ENCODE measurements at regions not wholly inside any gene's neighbourhood (a gene's known extent, or its start where the extent isn't known, plus 50 kb on each side); places are given as distances from the start of the nearest gene placed in this dataset.
"Not testable (repeated sequence)": the region's sequence is repeated elsewhere in the genome, so short reads cannot be mapped to it uniquely, and the experiment has no call there.

DNA sequence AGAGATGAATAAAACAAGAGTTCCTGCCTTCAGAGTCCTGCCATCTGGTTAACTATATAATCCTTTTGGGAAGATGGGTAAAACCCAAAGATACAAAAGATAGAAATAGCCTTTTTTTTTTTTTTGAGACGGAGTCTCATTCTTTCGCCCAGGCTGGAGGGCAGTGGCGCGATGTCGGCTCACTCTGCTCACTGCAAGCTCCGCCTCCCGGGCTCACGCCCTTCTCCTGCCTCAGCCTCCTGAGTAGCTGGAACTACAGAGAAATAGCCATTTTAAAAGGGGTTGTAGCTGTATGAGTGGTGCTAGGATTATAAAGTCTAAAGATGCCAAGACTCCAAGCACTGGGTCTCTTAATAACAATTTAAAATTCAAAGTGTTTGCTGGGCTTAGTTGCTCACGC lies 97.2 kb downstream of the KDR start:
- DNase-seq (ENCODE audit: low read depth in 2 of 2): no peak

DNA sequence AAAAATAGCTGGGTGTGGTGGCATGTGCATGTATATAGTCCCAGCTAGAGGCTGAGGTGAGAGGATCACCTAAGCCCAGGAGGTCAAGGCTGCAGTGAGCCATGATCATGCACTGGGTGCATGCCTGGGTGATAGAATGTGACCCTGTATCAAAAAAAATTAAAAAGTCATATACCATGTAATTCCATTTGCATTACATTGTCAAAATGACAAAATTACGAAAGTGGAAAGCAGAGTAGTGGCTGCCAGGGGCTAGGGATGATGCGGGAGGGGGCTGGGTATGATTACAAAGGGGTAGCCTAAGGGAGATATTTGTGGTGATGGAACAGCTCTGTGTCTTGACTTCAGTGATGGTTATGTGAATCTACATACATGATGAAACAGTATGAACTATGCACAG lies 97.8 kb downstream of the KDR start:
- no peak for DNase-seq (ENCODE audit: low read depth in 2 of 2)

DNA sequence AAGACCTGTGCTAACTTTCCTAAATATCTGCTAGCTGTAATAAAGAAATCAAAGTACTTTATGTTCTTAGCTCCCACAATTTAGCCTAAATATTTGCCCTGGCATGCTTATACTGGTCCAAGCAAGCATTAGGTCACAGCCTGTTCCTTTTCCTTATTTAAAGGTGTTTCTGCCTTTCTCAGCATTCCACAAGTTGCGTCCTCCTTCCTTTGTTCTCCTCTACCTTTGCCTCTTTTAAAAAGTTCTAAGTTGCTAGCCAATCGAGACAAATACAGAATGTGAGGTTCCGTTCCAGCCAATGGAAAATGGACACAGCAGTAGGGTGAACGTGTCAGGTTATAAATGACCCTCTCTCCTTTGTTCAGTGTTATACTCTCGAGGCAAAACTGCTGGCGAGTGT lies 99.9 kb downstream of the KDR start:
- not testable (repeated sequence) for DNase-seq (ENCODE audit: low read depth in 2 of 2)

DNA sequence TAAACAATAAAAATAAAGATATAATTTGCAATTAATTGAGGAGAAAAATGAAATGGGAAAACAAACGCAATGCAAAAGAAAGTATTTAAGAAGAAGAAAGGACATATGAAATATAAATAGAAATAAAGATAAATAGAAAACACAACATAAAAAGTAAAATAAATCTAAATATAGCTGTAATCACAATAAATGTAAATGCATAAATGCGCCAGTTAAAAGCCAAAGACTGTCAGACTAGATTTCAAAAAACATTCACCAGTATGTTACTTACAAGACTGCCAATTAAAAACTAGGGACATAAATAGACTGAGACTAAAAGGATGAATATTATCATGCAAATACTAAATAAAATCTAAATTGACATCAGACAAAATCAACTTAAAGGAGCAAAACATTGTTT lies 102.4 kb downstream of the KDR start:
- no peak for DNase-seq (ENCODE audit: low read depth in 2 of 2)

DNA sequence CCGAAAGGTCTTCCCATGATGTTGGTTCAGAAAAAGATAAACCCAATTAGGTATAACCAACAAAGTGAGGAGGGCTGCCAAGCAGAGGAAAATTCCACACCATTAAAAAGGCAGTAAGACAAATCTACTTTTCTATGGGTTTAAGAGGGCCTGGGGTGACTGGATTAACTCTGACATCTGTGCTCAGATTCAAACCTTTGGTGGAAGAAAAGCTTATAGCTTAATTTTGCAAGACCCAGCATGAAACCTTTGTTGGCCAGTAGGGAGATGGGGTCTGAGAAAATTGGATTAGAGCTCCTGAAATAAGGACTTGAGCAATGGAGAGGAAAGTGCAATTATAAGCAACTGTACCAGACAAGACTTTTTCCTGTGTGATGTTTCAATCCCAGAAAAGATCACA lies 104.2 kb downstream of the KDR start:
- no peak for DNase-seq (ENCODE audit: low read depth in 2 of 2)

DNA sequence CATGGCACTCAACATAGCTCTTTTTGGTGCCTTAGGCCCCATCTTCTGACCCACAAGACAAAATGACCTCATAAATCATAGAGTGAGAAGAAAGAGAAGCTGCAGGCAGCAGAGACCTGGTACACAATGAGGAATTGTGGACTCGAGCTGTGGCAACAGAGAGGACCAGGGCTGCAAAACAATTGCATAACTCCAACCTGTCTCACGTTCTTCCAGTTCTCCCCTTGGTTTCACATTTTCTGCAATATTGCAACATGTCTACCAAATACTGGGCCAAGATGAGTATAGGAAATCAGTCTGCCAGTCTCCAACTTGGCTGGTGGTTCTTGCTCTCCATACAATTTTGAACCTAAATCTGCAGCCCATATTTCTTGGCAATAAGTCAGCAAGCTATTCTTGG lies 105.3 kb downstream of the KDR start:
- DNase-seq (ENCODE audit: low read depth in 2 of 2): no peak

DNA sequence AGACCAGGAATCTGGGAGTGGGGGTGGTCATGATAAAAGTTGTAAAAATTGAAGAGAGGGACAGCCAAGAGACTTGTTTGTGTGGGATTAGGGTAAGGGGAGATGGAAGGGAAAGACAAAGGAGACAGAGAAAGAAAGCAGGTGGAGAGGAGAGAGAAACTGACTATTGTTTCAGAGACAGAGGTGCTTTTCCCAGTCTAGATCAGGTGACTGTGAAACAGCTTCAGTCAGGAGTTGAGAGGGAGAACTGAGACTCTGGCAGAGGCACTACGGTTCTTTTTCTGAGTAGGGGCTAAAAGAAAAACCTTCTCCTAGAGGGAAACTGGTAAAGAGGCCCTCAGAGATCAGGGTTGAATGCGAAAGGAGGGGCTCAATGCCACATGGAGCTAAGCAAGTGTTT lies 106.4 kb downstream of the KDR start:
- no peak for DNase-seq (ENCODE audit: low read depth in 2 of 2)

DNA sequence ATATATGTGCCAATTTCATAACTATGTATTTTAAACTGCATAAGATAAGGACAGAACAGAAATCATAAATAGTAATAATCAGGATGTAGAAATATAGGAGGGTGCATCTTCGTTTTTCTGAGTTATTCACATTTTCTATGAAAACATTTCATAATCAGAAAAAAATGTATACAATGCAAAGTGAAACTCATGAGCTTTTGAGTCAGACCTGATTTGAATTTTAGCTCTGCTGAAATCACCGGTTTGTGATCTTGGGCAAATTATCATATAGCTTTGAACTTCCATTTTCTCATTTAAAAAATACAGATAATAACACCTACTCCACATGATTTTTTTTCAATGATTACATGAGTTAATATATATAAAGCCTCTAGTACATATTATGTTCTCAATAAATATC lies 106.9 kb downstream of the KDR start:
- no peak for DNase-seq (ENCODE audit: low read depth in 2 of 2)

DNA sequence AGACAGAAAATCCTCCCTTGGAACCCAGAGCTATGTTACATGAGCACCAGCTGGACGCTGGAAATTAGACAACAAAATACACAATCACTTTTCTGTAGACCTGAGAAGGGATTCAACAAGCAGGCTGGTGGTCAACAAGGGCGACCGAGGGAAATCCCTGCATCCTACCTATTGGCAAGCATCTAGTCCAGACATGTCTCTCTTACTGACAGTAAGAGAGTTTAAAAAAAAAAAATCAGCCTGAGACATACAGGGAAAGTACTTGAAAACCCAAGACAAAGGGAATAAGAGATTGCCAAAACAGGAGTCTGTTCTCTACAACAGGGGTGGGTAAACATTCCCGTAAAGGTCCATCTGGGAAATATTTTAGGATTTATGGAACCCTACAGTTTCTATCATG lies 108.0 kb downstream of the KDR start:
- DNase-seq (ENCODE audit: low read depth in 2 of 2): no peak

DNA sequence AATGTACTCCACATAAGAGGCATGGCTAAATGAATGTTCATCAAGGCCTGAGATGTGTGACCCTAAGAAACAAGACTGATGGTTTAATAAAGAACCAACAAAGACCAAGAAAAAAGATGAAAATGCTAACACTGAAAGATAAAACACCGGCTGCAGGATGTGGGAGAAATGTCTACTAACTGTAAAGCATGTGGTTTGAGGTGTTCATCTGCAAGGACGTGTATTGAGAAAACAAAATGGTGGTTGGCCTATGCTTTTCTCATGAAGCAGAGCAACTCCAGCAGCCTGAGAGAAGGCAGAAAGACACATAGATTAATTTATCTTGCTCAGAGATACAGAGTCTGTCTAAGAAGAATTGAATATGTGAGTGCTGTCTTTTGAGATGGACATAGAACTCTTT lies 109.3 kb downstream of the KDR start:
- DNase-seq (ENCODE audit: low read depth in 2 of 2): no peak

DNA sequence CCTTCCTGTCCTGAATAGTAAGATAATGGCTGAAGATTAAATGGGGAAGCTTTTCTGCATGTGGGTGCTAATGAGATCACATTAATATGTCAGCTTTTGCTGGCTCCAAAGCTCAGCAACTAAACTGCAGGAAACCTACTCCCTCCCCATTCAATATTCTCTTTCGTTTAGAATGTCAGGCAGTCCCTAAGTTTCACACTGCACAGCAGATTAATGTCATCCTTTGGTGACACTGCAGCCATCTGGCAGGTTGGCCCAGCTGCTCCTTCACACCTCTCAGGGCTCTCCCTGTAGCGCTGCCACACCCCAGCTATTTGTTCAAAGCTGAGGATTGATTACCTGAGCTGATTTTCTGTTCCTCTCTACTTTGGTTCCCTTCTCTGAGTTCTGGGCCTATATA lies 110.5 kb downstream of the KDR start:
- no peak for DNase-seq (ENCODE audit: low read depth in 2 of 2)

DNA sequence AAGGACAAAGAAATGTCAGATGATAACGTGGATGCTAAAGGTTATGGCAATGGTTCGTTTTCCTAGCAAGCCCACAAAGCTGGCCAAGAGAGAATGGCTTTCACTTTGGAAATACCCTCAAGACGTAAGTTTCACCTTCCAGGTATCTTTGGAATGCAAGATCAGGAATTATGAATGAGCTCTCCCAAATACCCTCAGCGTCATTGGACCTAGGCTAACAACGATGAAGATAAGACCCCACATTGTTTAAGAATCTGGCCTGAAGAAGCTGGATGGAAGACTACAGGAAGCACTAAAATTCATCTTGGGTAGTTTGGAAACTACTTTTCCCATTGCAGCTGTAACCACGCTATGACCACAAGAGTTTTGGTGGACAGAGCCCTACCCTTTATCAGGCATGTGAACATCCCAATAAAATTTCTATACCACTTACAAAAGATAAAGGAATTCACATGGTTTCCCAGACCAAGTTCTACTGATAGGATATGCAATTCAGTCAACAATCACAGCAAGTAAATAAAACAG lies 111.9 kb downstream of the KDR start:
- DNase-seq (ENCODE audit: low read depth in 2 of 2): no peak

DNA sequence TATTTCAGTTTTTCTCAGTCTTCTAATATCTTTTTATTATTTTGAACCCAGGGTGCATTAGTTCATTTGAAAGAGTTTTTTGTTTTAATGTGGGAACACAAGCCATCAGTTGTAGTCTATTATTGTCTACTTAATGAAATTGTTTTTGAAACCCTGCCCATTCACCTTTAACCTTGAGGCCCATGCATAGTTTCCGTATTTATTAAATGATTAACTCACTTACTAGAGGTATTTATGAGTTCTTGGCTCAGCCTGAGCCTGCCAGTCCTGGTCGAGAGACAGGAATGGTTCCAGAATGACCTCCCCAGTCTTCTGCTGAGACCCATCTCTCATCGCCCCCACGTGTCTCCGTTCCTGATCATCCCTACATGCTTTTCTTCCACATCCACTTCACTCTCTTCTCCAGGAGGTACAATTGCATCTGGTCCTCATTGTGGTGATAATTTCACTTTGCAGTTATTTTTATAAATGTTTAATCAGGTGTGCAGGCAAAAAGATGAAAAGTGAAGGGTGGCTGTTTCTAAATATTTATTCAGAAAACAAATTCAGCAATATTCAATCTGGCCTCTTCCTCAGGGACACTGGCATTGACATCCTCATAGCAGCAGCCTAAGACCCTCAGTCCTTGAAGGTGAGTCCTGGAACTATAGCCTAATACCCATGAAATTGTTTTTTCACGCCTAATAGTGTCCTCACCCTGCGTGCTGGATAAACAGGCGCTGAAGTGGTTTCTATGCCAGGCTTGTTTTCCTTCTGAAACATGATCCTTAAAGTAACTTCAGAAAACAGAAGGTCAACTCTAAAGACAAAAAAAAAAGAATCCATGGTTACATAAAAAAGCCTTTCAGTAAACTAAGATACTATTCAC lies 112.8 kb downstream of the KDR start:
- peak; percentile 29 to 76 for DNase-seq (ENCODE audit: low read depth in 2 of 2)

DNA sequence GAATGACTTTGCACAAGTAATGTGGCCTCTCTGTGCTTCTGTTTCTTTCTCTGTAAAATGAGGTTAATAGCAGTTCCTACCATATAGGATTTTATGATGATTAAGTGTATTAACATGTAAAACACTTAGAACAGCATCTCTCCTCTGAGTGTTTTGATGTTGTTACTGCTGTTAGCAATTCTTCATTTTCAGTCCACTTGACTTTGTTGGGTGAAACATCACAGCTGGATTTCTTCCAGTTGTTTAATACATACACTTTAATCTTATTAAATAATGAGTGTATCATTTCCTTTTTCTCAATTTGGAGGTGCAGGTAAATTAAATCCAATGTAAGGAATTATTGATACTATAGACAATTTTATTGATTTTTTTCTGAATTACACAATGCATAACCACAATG lies 113.6 kb downstream of the KDR start:
- DNase-seq (ENCODE audit: low read depth in 2 of 2): no peak

DNA sequence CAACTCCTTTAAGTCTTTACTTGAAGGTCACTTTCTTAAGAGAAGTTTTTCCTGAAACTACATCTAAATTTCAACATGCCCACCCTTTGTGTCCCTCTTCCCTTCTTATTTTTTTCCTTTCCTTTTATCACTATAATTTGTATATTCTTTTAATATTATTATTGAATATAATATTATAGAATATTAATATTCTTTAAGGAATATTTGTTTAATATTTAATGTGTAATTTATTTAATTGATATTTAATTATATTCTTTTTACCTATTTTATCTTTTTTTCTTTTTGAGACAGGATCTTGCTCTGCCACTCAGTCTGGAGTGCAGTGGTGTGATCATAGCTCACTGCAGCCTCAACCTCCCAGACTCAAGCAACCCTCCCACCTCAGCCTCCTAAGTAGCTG lies 114.8 kb downstream of the KDR start:
- DNase-seq (ENCODE audit: low read depth in 2 of 2): no peak

DNA sequence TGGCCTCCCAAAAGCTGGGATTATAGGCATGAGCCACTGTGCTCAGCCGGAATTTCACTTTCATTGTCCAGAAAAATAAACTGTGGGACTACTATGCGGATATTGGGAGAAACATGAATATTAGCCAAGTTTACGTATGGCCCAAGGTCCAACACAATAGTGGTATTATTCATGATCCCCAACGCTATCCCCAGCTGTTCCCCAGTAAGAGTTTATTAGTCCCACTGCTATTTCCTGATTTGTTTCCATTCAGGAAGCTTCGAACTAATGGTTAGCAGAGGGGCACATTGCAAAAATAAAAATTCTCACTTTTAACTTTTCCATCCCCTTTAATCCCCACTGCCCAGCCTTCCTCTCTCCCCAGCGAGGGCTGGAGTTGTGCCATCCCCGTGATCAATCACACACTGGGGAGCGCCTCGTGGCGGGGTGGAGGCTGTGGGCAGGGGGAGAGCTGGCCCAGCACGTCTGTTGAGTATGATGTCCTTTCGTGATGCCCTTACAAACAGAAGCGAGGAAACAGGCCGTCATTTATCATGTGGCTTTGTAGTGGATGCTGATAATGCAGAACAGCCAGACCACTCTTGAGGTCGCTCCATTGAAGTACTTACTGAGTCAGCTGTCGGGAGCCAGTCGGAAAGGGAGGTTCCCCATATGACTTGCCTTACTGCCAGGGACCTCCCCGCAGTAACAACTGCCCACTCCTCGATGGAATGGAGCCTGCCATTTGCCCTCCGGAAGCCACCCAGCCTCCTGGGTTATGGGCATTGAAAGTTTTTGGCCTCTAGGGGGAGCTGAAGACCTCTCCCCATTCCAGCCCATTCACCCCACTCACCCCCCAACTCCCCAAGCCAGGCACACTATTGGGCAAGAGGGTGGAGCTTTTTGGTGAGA lies 117.0 kb downstream of the KDR start:
- peak; percentile 97 to 98 for DNase-seq (ENCODE audit: low read depth in 2 of 2)

DNA sequence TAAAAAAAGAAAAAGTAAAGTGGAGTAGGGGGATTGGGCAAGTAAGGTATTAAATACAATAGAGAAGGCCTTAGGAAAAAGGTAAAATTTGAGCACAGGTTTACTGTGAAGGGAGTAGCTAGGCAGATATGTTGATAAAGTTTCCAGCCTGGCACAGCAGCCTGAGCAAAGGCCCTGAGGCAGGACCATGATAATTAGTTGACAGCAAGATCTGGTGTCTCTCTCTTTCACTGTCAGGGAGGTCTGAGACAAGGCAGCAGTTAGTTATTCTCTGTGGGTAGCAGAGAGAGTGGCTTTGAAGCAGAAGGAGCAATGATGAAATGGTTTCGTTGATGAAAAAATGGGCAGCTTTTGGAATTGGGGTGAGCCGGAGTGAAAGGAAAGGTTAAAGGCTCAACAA lies 119.5 kb downstream of the KDR start:
- DNase-seq (ENCODE audit: low read depth in 2 of 2): no peak

DNA sequence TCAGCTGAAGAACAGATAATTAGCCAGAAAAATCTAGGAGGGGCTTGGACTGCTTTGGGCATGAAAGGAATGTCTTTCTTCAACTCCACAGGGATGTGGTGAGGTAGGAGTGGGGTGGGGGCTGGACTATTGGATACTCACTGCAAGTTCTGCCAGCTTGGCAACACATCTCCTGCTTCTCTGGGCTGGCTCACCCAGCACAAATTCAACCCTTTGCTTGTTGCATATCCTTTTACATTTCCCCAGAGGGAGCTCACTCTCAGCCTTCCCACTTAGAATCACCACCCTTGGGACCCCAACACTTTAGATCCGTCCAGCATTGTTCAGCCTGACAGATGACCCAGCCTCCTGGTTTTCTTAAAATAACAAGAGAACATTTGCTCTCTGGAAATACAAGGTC lies 120.6 kb downstream of the KDR start:
- peak; percentile 34 to 59 for DNase-seq (ENCODE audit: low read depth in 2 of 2)

DNA sequence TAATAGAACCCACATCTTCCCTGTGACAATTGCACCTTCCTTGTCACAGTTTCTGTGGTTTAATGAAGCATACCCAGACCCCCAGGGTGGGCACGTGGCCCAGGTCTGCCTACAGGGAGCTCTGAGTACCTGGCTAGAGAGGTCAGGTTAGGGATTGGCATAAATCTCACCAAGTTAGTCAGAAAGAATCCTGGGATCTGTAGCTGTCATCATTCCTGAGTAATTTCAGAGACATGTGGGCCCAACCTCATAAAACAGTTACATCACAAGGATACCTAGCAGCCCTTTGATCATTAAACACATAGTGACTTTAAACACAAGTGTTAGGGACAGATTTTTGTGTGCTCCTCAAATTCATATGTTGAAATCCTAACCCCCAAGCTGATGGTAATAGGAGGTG lies 123.0 kb downstream of the KDR start:
- no peak for DNase-seq (ENCODE audit: low read depth in 2 of 2)

DNA sequence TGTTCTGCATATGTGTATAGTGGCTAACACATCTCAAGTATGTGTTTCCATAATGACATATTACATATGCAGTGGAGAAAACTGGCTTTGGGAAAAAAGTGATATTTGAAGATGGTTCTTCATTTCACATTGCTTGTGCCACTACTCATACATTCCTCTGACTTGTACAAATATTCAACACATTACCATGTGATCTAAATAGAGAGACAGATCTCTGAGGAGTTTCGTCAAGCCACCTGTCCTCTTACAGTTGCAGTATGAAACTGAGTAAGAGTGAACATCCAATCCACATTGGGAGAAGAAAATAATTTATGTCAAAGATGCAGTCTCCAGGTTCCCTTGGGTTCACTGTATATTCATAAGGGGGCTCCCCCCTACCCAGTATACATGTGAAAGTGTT lies 123.9 kb downstream of the KDR start:
- no peak for DNase-seq (ENCODE audit: low read depth in 2 of 2)

DNA sequence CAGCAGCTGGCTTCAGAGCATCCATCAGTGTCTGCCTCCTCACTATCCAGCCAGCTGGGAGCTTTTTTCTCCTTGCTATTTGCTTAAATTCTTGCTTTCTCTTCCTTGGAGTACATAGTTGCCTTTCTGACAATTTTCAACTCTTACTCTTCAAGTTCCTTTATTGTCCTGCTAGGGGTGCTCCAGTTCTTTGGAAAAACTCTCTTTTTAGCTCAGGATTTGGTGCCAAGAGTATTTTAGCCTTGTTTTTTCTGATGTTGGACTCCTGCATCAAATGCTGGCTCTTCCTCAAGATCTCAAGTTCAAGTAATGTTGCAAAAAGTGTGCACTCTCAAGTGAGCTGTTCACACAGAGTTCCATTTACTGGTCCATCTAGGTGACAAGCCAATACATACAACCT lies 126.4 kb downstream of the KDR start:
- DNase-seq (ENCODE audit: low read depth in 2 of 2): peak; percentile 67 to 71

DNA sequence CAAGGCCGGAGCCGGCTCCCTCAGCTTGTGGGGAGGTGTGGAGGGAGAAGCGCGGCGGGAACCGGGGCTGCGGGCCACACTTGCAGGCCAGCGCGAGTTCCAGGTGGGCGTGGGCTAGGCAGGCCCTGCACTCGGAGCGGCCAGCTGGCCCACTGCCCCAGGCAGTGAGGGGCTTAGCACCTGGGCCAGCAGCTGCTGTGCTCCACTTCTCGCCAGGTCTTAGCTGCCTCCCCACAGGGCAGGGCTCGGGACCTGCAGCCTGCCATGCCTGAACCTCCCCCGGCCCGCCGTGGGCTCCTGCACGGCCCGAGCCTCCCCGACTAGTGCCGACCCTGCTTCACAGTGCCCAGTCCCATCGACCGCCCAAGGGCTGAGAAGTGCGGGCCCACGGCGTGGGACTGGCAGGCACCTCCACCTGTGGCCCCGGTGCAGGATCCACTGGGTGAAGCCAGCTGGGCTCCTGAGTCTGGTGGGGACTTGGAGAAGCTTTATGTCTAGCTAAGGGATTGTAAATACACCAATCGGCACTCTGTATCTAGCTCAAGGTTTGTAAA lies 131.8 kb downstream of the KDR start:
- DNase-seq (ENCODE audit: low read depth in 2 of 2): not testable (repeated sequence)

Measured in lung microvascular endothelial cell (primary cell).